AG04450 (cell line): ENCODE measurements at regions not wholly inside any gene's neighbourhood (a gene's known extent, or its start where the extent isn't known, plus 50 kb on each side); places are given as distances from the start of the nearest gene placed in this dataset.

Source experiments
- CTCF ChIA-PET: fragments of 300-600, 350-600 bp; formaldehyde crosslinking; extraction: SDS; loops from one replicate; lab custom pipeline; 2022; ENCODE audit warnings: antibody characterized with exemption, inconsistent platforms; lab: Charles Lee
- POLR2A ChIA-PET: fragments of 350-600 bp; formaldehyde crosslinking; extraction: SDS; loops from one replicate; lab custom pipeline; 2021; ENCODE audit warnings: antibody characterized with exemption, inconsistent platforms; lab: Yijun Ruan, JAX
- DNase-seq: peaks from one replicate; pipeline ENCODE4 v3.0.0-alpha.2; 2011; ENCODE audit warnings: low read depth, low spot score
- H3K27ac ChIP-seq: one replicate; pipeline ENCODE4 v1.5.1; 2012; ENCODE audit warnings: low read depth, low read length, control low read depth
- H3K27me3 ChIP-seq: one replicate; pipeline ENCODE4 v1.6.0; 2012; ENCODE audit warnings: low read length; ENCODE audit not compliant: control insufficient read depth, insufficient read depth
- H3K4me3 ChIP-seq: 2 replicates; pipeline ENCODE4 v1.5.1; 2011; ENCODE audit warnings: mild to moderate bottlenecking, low read depth, low read length, control low read depth
- H3K9me3 ChIP-seq: 2 replicates; pipeline ENCODE4 v1.5.1; 2012; ENCODE audit warnings: low read length; ENCODE audit not compliant: control insufficient read depth, insufficient read depth
- TF ChIP-seq, protein P1 (sequence below): IDR thresholded peaks from 2 replicates; pipeline ENCODE4 v1.5.1; 2011; ENCODE audit warnings: low read depth, low read length, control low read depth, inconsistent platforms

GRCh38 chr12:89051065-89051677 lies 301.1 kb downstream of the DUSP6 start:
- H3K27ac ChIP-seq: no peak overlapping the region
- ChIA-PET POLR2A (interaction anchor here (0.8 kb wide), 1 partner anchor 301 kb away, joined by 3 read pairs; the partner anchor contains the start of gene DUSP6), CTCF (interaction anchor here (0.6 to 2.6 kb wide), 12 partner anchors 9 to 411 kb away, joined by 3 to 15 read pairs (median 4); no protein-coding TSS in a partner anchor)
- DNase-seq: peak; percentile 34
- TF ChIP-seq, protein P1, sequence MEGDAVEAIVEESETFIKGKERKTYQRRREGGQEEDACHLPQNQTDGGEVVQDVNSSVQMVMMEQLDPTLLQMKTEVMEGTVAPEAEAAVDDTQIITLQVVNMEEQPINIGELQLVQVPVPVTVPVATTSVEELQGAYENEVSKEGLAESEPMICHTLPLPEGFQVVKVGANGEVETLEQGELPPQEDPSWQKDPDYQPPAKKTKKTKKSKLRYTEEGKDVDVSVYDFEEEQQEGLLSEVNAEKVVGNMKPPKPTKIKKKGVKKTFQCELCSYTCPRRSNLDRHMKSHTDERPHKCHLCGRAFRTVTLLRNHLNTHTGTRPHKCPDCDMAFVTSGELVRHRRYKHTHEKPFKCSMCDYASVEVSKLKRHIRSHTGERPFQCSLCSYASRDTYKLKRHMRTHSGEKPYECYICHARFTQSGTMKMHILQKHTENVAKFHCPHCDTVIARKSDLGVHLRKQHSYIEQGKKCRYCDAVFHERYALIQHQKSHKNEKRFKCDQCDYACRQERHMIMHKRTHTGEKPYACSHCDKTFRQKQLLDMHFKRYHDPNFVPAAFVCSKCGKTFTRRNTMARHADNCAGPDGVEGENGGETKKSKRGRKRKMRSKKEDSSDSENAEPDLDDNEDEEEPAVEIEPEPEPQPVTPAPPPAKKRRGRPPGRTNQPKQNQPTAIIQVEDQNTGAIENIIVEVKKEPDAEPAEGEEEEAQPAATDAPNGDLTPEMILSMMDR: peak; percentile 88
- H3K27me3 ChIP-seq: no peaks in the 10 kb centered on the region
- H3K9me3 ChIP-seq: no peaks in the 10 kb centered on the region; the same call in 1 of the 2 replicates
- H3K4me3 ChIP-seq: no peak overlapping the region

GRCh38 chr12:89047856-89048418 lies 304.4 kb downstream of the DUSP6 start:
- CTCF ChIA-PET: interaction anchor here (1.9 to 2.6 kb wide), 3 partner anchors 29 to 420 kb away, joined by 6 to 16 read pairs (median 10); no protein-coding TSS in a partner anchor
- no peak overlapping the region for H3K4me3 ChIP-seq
- DNase-seq: no peak
- no peaks in the 10 kb centered on the region; the same call in 1 of the 2 replicates for H3K9me3 ChIP-seq
- TF ChIP-seq, protein P1: no peak
- H3K27me3 ChIP-seq: no peaks in the 10 kb centered on the region
- no peak overlapping the region for H3K27ac ChIP-seq
- POLR2A ChIA-PET: no interaction called here

GRCh38 chr12:89041078-89041477 lies 311.2 kb downstream of the DUSP6 start:
- H3K27me3 ChIP-seq: no peaks in the 10 kb centered on the region
- H3K4me3 ChIP-seq: no peak overlapping the region
- no peak overlapping the region for H3K27ac ChIP-seq
- CTCF ChIA-PET: interaction anchor here (1.7 kb wide), 2 partner anchors 10 to 421 kb away, joined by 4 read pairs; no protein-coding TSS in a partner anchor
- DNase-seq: no peak
- TF ChIP-seq, protein P1: no peak
- POLR2A ChIA-PET: no interaction called here
- no peaks in the 10 kb centered on the region for H3K9me3 ChIP-seq

GRCh38 chr12:89040146-89040964 lies 311.9 kb downstream of the DUSP6 start:
- H3K9me3 ChIP-seq: no peaks in the 10 kb centered on the region
- no peak for DNase-seq
- H3K4me3 ChIP-seq: no peak overlapping the region
- ChIA-PET CTCF (interaction anchor here (1.7 to 2.4 kb wide), 2 partner anchors 21 to 422 kb away, joined by 4 to 13 read pairs; no protein-coding TSS in a partner anchor), POLR2A (no interaction called here)
- H3K27me3 ChIP-seq: no peaks in the 10 kb centered on the region
- TF ChIP-seq, protein P1: no peak
- no peak overlapping the region for H3K27ac ChIP-seq
